SK-N-SH treated with all-trans-retinoic acid at 6 μM for 48 hours (cell line): ENCODE measurements at regions not wholly inside any gene's neighbourhood (a gene's known extent, or its start where the extent isn't known, plus 50 kb on each side); places are given as distances from the start of the nearest gene placed in this dataset.

Experiments used
- ESRRG ChIP-seq: fragments of 250-450 bp; sonication (Bioruptor Pico); IDR thresholded peaks from 2 replicates; pipeline ENCODE4 v1.6.1; 2021; ENCODE audit warnings: mild to moderate bottlenecking
- RARB ChIP-seq: fragments of 250-450 bp; sonication (Bioruptor Pico); IDR thresholded peaks from 2 replicates; pipeline ENCODE4 v1.8.0; 2021; ENCODE audit warnings: mild to moderate bottlenecking, moderate library complexity
- ZFP3 ChIP-seq: fragments of 250-450 bp; sonication (Bioruptor Pico); IDR thresholded peaks from 2 replicates; pipeline ENCODE4 v1.5.0; 2020; ENCODE audit warnings: mild to moderate bottlenecking, moderate library complexity
- TF ChIP-seq, protein P1 (sequence below): fragments of 250-450 bp; sonication (Bioruptor Pico); IDR thresholded peaks from 2 replicates; pipeline ENCODE4 v1.5.1; 2020; ENCODE audit warnings: low read depth, mild to moderate bottlenecking, moderate library complexity

DNA sequence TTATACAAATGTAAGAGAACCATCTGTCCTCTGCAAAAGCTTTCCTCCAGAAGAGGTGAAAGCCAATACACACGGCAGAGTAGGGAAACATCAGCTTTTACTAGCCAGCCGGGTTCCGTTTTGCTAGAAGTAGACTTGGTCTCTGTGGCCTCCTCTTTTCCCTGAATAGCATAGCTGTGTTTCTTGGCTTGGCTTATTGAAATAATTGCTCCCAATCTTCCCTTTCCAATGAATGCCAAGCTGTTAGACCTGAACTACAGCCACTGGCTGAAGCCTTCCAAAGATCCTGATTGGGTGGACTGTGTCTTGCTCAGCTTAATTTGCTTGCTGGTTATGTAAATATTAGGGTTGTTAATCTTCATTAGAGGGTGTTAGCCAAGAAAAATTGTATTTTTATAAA is 157.8 kb upstream of the ROPN1 start:
- TF ChIP-seq, protein P1, sequence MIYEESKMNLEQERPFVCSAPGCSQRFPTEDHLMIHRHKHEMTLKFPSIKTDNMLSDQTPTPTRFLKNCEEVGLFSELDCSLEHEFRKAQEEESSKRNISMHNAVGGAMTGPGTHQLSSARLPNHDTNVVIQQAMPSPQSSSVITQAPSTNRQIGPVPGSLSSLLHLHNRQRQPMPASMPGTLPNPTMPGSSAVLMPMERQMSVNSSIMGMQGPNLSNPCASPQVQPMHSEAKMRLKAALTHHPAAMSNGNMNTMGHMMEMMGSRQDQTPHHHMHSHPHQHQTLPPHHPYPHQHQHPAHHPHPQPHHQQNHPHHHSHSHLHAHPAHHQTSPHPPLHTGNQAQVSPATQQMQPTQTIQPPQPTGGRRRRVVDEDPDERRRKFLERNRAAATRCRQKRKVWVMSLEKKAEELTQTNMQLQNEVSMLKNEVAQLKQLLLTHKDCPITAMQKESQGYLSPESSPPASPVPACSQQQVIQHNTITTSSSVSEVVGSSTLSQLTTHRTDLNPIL (CRISPR knock-in tag), result no peak
- TF ChIP-seq RARB (CRISPR knock-in tag) (no peak), ZFP3 (no peak), ESRRG (CRISPR knock-in tag) (no peak)
